GM10266 (cell line): ENCODE measurements at regions not wholly inside any gene's neighbourhood (a gene's known extent, or its start where the extent isn't known, plus 50 kb on each side); places are given as distances from the start of the nearest gene placed in this dataset.

Experiments used
- DNase-seq: peaks from one replicate; pipeline ENCODE4 v3.0.0; 2012; ENCODE audit errors: extremely low spot score
- CTCF ChIP-seq: IDR thresholded peaks from 2 replicates; pipeline ENCODE4 v1.5.1; 2012; ENCODE audit warnings: mild to moderate bottlenecking, low read depth; ENCODE audit not compliant: control insufficient read depth, insufficient read depth; ENCODE audit errors: missing control alignments

GRCh38 chr1:101698681-101699080, 298.0 kb downstream of the OLFM3 start:
- DNase-seq, result no peak
- TF ChIP-seq CTCF, result no peak

- DNase-seq, result no peak
- no peak for TF ChIP-seq CTCF
These were observed 291.8 kb downstream of the OLFM3 start for GRCh38 chr1:101704895-101705294.

- no peak for DNase-seq
- no peak for TF ChIP-seq CTCF
These were observed 290.4 kb downstream of the OLFM3 start for GRCh38 chr1:101706366-101706765.

GRCh38 chr1:101709721-101710120, 287.0 kb downstream of the OLFM3 start:
- DNase-seq, result no peak
- no peak for TF ChIP-seq CTCF

- DNase-seq, result no peak
- TF ChIP-seq CTCF, result no peak
These were observed 283.0 kb downstream of the OLFM3 start for GRCh38 chr1:101713760-101714159.

- DNase-seq, result no peak
- TF ChIP-seq CTCF, result no peak
These were observed 273.3 kb downstream of the OLFM3 start for GRCh38 chr1:101723415-101723814.

- no peak for TF ChIP-seq CTCF
- no peak for DNase-seq
These were observed 268.7 kb downstream of the OLFM3 start for GRCh38 chr1:101728029-101728428.
